ENCODE measurements at regions not wholly inside any gene's neighbourhood (a gene's known extent, or its start where the extent isn't known, plus 50 kb on each side); places are given as distances from the start of the nearest gene placed in this dataset.

DNA sequence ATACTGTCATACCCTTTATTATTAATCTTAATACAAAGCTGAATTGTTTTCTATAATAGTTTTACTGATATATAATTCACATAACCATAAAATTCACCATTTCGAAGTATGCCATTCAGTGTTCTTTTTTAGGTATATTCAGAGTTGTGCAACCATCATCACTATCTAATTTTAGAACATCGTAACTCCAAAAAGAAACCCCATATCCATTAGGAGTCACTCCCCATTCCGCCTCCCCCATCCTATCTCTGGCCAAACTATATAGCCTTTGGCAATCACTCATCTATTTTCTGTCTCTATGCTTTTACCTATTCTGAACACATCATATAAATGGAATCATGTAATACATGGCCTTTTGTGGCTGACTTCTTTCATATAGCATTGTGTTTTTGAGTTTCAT lies 169.7 kb upstream of the GALNT15 start:
- TF ChIP-seq EZH2 (IDR thresholded peaks at IDR 0.05; ENCODE audit: borderline replicate concordance, insufficient read depth, low read depth, low read length, poor library complexity, severe bottlenecking): no peak
- TF ChIP-seq, protein P1, sequence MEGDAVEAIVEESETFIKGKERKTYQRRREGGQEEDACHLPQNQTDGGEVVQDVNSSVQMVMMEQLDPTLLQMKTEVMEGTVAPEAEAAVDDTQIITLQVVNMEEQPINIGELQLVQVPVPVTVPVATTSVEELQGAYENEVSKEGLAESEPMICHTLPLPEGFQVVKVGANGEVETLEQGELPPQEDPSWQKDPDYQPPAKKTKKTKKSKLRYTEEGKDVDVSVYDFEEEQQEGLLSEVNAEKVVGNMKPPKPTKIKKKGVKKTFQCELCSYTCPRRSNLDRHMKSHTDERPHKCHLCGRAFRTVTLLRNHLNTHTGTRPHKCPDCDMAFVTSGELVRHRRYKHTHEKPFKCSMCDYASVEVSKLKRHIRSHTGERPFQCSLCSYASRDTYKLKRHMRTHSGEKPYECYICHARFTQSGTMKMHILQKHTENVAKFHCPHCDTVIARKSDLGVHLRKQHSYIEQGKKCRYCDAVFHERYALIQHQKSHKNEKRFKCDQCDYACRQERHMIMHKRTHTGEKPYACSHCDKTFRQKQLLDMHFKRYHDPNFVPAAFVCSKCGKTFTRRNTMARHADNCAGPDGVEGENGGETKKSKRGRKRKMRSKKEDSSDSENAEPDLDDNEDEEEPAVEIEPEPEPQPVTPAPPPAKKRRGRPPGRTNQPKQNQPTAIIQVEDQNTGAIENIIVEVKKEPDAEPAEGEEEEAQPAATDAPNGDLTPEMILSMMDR (IDR thresholded peaks at IDR 0.05): no peak
